ENCODE measurements at regions not wholly inside any gene's neighbourhood (a gene's known extent, or its start where the extent isn't known, plus 50 kb on each side); places are given as distances from the start of the nearest gene placed in this dataset.

GRCh38 chr3:168476360-168476980 is 380.7 kb upstream of the GOLIM4 start:
- no peaks in the 10 kb centered on the region for H3K4me1 ChIP-seq (ENCODE audit: control insufficient read depth, insufficient read depth, low read length, poor library complexity, severe bottlenecking)
- H3K9me3 ChIP-seq (ENCODE audit: control insufficient read depth, low read length): no peaks in the 10 kb centered on the region
- H3K27ac ChIP-seq (ENCODE audit: low read depth, low read length, severe bottlenecking): no peak overlapping the region
- WGBS, 2 experiments (ENCODE audit: insufficient coverage in 2 of 2): 81 to 97% methylated on average over 4 to 5 of the region's 11 CpGs
- no peaks in the 10 kb centered on the region for H3K36me3 ChIP-seq (ENCODE audit: control insufficient read depth, insufficient read depth, low read length)
- H3K4me3 ChIP-seq (ENCODE audit: extremely low read depth, insufficient read depth, low read length, poor library complexity, severe bottlenecking): no peak overlapping the region

- Histone ChIP-seq H3K36me3 (ENCODE audit: control insufficient read depth, insufficient read depth, low read length) (no peaks in the 10 kb centered on the region), H3K27ac (ENCODE audit: low read depth, low read length, severe bottlenecking) (no peak overlapping the region), H3K4me1 (ENCODE audit: control insufficient read depth, insufficient read depth, low read length, poor library complexity, severe bottlenecking) (no peaks in the 10 kb centered on the region), H3K4me3 (ENCODE audit: extremely low read depth, insufficient read depth, low read length, poor library complexity, severe bottlenecking) (no peak overlapping the region), H3K9me3 (ENCODE audit: control insufficient read depth, low read length) (no peaks in the 10 kb centered on the region)
- WGBS, 2 experiments (ENCODE audit: insufficient coverage in 2 of 2): no CpG with 5 or more reads among the region's 1 CpG
Measured at GRCh38 chr3:168475704-168476103, 380.0 kb upstream of the GOLIM4 start.

- 89 to 91% methylated on average over 1 of the region's 4 CpGs for WGBS, 2 experiments (ENCODE audit: insufficient coverage in 2 of 2)
- no peaks in the 10 kb centered on the region for H3K9me3 ChIP-seq (ENCODE audit: control insufficient read depth, low read length)
- no peaks in the 10 kb centered on the region for H3K36me3 ChIP-seq (ENCODE audit: control insufficient read depth, insufficient read depth, low read length)
- H3K27ac ChIP-seq (ENCODE audit: low read depth, low read length, severe bottlenecking): no peak overlapping the region
- peaks cover 3% of the 10 kb centered on the region for H3K4me1 ChIP-seq (ENCODE audit: control insufficient read depth, insufficient read depth, low read length, poor library complexity, severe bottlenecking)
- no peak overlapping the region for H3K4me3 ChIP-seq (ENCODE audit: extremely low read depth, insufficient read depth, low read length, poor library complexity, severe bottlenecking)
Measured at GRCh38 chr3:168473334-168473890, 377.7 kb upstream of the GOLIM4 start.

GRCh38 chr3:168472783-168473182 is 377.1 kb upstream of the GOLIM4 start:
- H3K27ac ChIP-seq (ENCODE audit: low read depth, low read length, severe bottlenecking): no peak overlapping the region
- no peaks in the 10 kb centered on the region for H3K9me3 ChIP-seq (ENCODE audit: control insufficient read depth, low read length)
- H3K4me3 ChIP-seq (ENCODE audit: extremely low read depth, insufficient read depth, low read length, poor library complexity, severe bottlenecking): no peak overlapping the region
- no peaks in the 10 kb centered on the region for H3K36me3 ChIP-seq (ENCODE audit: control insufficient read depth, insufficient read depth, low read length)
- peaks cover 3% of the 10 kb centered on the region for H3K4me1 ChIP-seq (ENCODE audit: control insufficient read depth, insufficient read depth, low read length, poor library complexity, severe bottlenecking)

- no peak overlapping the region for H3K4me3 ChIP-seq (ENCODE audit: extremely low read depth, insufficient read depth, low read length, poor library complexity, severe bottlenecking)
- peaks cover 3% of the 10 kb centered on the region for H3K4me1 ChIP-seq (ENCODE audit: control insufficient read depth, insufficient read depth, low read length, poor library complexity, severe bottlenecking)
- H3K9me3 ChIP-seq (ENCODE audit: control insufficient read depth, low read length): no peaks in the 10 kb centered on the region
- H3K36me3 ChIP-seq (ENCODE audit: control insufficient read depth, insufficient read depth, low read length): no peaks in the 10 kb centered on the region
- H3K27ac ChIP-seq (ENCODE audit: low read depth, low read length, severe bottlenecking): no peak overlapping the region
- WGBS, 2 experiments (ENCODE audit: insufficient coverage in 2 of 2): 93 to 100% methylated on average over 1 to 2 of the region's 4 CpGs
Measured at GRCh38 chr3:168470380-168470779, 374.7 kb upstream of the GOLIM4 start.

- H3K36me3 ChIP-seq (ENCODE audit: control insufficient read depth, insufficient read depth, low read length): no peaks in the 10 kb centered on the region
- peaks cover 3% of the 10 kb centered on the region for H3K4me1 ChIP-seq (ENCODE audit: control insufficient read depth, insufficient read depth, low read length, poor library complexity, severe bottlenecking)
- no peak overlapping the region for H3K27ac ChIP-seq (ENCODE audit: low read depth, low read length, severe bottlenecking)
- WGBS, 2 experiments (ENCODE audit: insufficient coverage in 2 of 2): 86% methylated on average over 1 of the region's 3 CpGs; no CpG with 5 or more reads in 1 of the 2 experiments
- no peak overlapping the region for H3K4me3 ChIP-seq (ENCODE audit: extremely low read depth, insufficient read depth, low read length, poor library complexity, severe bottlenecking)
- H3K9me3 ChIP-seq (ENCODE audit: control insufficient read depth, low read length): no peaks in the 10 kb centered on the region
Measured at GRCh38 chr3:168469436-168469835, 373.7 kb upstream of the GOLIM4 start.

GRCh38 chr3:168467115-168467714 is 371.5 kb upstream of the GOLIM4 start:
- Histone ChIP-seq H3K36me3 (ENCODE audit: control insufficient read depth, insufficient read depth, low read length) (no peaks in the 10 kb centered on the region), H3K4me3 (ENCODE audit: extremely low read depth, insufficient read depth, low read length, poor library complexity, severe bottlenecking) (no peak overlapping the region), H3K9me3 (ENCODE audit: control insufficient read depth, low read length) (no peaks in the 10 kb centered on the region), H3K4me1 (ENCODE audit: control insufficient read depth, insufficient read depth, low read length, poor library complexity, severe bottlenecking) (peaks cover 3% of the 10 kb centered on the region), H3K27ac (ENCODE audit: low read depth, low read length, severe bottlenecking) (no peak overlapping the region)
- 29 to 60% methylated on average over 1 to 3 of the region's 6 CpGs for WGBS, 2 experiments (ENCODE audit: insufficient coverage in 2 of 2)

- no peaks in the 10 kb centered on the region for H3K36me3 ChIP-seq (ENCODE audit: control insufficient read depth, insufficient read depth, low read length)
- H3K9me3 ChIP-seq (ENCODE audit: control insufficient read depth, low read length): no peaks in the 10 kb centered on the region
- H3K27ac ChIP-seq (ENCODE audit: low read depth, low read length, severe bottlenecking): no peak overlapping the region
- no peak overlapping the region for H3K4me3 ChIP-seq (ENCODE audit: extremely low read depth, insufficient read depth, low read length, poor library complexity, severe bottlenecking)
- no peaks in the 10 kb centered on the region for H3K4me1 ChIP-seq (ENCODE audit: control insufficient read depth, insufficient read depth, low read length, poor library complexity, severe bottlenecking)
Measured at GRCh38 chr3:168461793-168462192, 366.1 kb upstream of the GOLIM4 start.

- H3K4me1 ChIP-seq (ENCODE audit: control insufficient read depth, insufficient read depth, low read length, poor library complexity, severe bottlenecking): no peaks in the 10 kb centered on the region
- 100% methylated on average over 1 of the region's 2 CpGs for WGBS, 2 experiments (ENCODE audit: insufficient coverage in 2 of 2)
- no peaks in the 10 kb centered on the region for H3K9me3 ChIP-seq (ENCODE audit: control insufficient read depth, low read length)
Measured at GRCh38 chr3:168459226-168459784, 363.6 kb upstream of the GOLIM4 start.

GRCh38 chr3:168457954-168458539 is 362.3 kb upstream of the GOLIM4 start:
- no peaks in the 10 kb centered on the region for H3K9me3 ChIP-seq (ENCODE audit: control insufficient read depth, low read length)
- H3K4me3 ChIP-seq (ENCODE audit: extremely low read depth, insufficient read depth, low read length, poor library complexity, severe bottlenecking): no peak overlapping the region
- 86% methylated on average over 2 of the region's 4 CpGs; no CpG with 5 or more reads in 1 of the 2 experiments for WGBS, 2 experiments (ENCODE audit: insufficient coverage in 2 of 2)
- no peak overlapping the region for H3K27ac ChIP-seq (ENCODE audit: low read depth, low read length, severe bottlenecking)
- no peaks in the 10 kb centered on the region for H3K36me3 ChIP-seq (ENCODE audit: control insufficient read depth, insufficient read depth, low read length)
- H3K4me1 ChIP-seq (ENCODE audit: control insufficient read depth, insufficient read depth, low read length, poor library complexity, severe bottlenecking): no peaks in the 10 kb centered on the region

More at GRCh38 chr3:168459226-168459784, 363.6 kb upstream of the GOLIM4 start:
- Histone ChIP-seq H3K36me3 (ENCODE audit: control insufficient read depth, insufficient read depth, low read length) (no peaks in the 10 kb centered on the region), H3K27ac (ENCODE audit: low read depth, low read length, severe bottlenecking) (no peak overlapping the region), H3K4me3 (ENCODE audit: extremely low read depth, insufficient read depth, low read length, poor library complexity, severe bottlenecking) (no peak overlapping the region)

GRCh38 chr3:168455814-168456213 is 360.1 kb upstream of the GOLIM4 start:
- H3K4me1 ChIP-seq (ENCODE audit: control insufficient read depth, insufficient read depth, low read length, poor library complexity, severe bottlenecking): no peaks in the 10 kb centered on the region
- no peak overlapping the region for H3K27ac ChIP-seq (ENCODE audit: low read depth, low read length, severe bottlenecking)
- H3K4me3 ChIP-seq (ENCODE audit: extremely low read depth, insufficient read depth, low read length, poor library complexity, severe bottlenecking): no peak overlapping the region
- no peaks in the 10 kb centered on the region for H3K9me3 ChIP-seq (ENCODE audit: control insufficient read depth, low read length)
- no peaks in the 10 kb centered on the region for H3K36me3 ChIP-seq (ENCODE audit: control insufficient read depth, insufficient read depth, low read length)
- WGBS, 2 experiments (ENCODE audit: insufficient coverage in 2 of 2): 63 to 73% methylated on average over 3 of the region's 5 CpGs

Measured in mesodermal cell (in vitro differentiated cells).